Endodermal cell (in vitro differentiated cells): ENCODE measurements at regions not wholly inside any gene's neighbourhood (a gene's known extent, or its start where the extent isn't known, plus 50 kb on each side); places are given as distances from the start of the nearest gene placed in this dataset.

ENCODE experiments used
- DNase-seq: peaks from one replicate; pipeline ENCODE4 v3.0.0-alpha.2; 2017
- H3K27ac ChIP-seq: 2 replicates; pipeline ENCODE4 v1.5.1; 2013; ENCODE audit warnings: mild to moderate bottlenecking, low read depth, low read length, moderate library complexity
- H3K27me3 ChIP-seq: 2 replicates; pipeline ENCODE4 v1.6.1; 2013; ENCODE audit warnings: mild to moderate bottlenecking, low read length, moderate library complexity; ENCODE audit not compliant: insufficient read depth, control insufficient read depth, poor library complexity, severe bottlenecking
- H3K36me3 ChIP-seq: 2 replicates; pipeline ENCODE4 v1.7.0; 2013; ENCODE audit warnings: mild to moderate bottlenecking, low read length, moderate library complexity; ENCODE audit not compliant: control insufficient read depth, insufficient read depth
- H3K4me1 ChIP-seq: one replicate; pipeline ENCODE4 v1.7.0; 2013; ENCODE audit warnings: low read length; ENCODE audit not compliant: control insufficient read depth, insufficient read depth
- H3K4me3 ChIP-seq: 2 replicates; pipeline ENCODE4 v1.5.1; 2013; ENCODE audit warnings: mild to moderate bottlenecking, low read length, moderate library complexity
- H3K9ac ChIP-seq: 2 replicates; pipeline ENCODE4 v1.6.1; 2013; ENCODE audit warnings: mild to moderate bottlenecking, low read length, moderate library complexity; ENCODE audit not compliant: poor library complexity, severe bottlenecking; ENCODE audit errors: extremely low read depth
- H3K9me3 ChIP-seq: 2 replicates; pipeline ENCODE4 v1.6.1; 2013; ENCODE audit warnings: mild to moderate bottlenecking, low read length, moderate library complexity; ENCODE audit not compliant: control insufficient read depth
- H3K27ac Mint-ChIP-seq: 2 replicates; pipeline ENCODE4 v1.8.0; 2020; ENCODE audit warnings: mixed read lengths
- H3K27me3 Mint-ChIP-seq: 2 replicates; pipeline ENCODE4 v1.8.0; 2021; ENCODE audit warnings: mild to moderate bottlenecking, mixed read lengths; ENCODE audit not compliant: insufficient read depth
- H3K36me3 Mint-ChIP-seq: 2 replicates; pipeline ENCODE4 v1.8.0; 2020; ENCODE audit warnings: low read depth, mixed read lengths
- H3K4me1 Mint-ChIP-seq: 2 replicates; pipeline ENCODE4 v1.8.0; 2020; ENCODE audit warnings: mixed read lengths
- H3K4me3 Mint-ChIP-seq: 2 replicates; pipeline ENCODE4 v1.8.0; 2020; ENCODE audit warnings: mild to moderate bottlenecking, moderate library complexity, mixed read lengths
- H3K9me3 Mint-ChIP-seq: 2 replicates; pipeline ENCODE4 v1.8.0; 2020; ENCODE audit warnings: mild to moderate bottlenecking, mixed read lengths
- CTCF ChIP-seq: fragments of 200-600 bp; sonication (generic); conservative IDR thresholded peaks from 2 replicates; pipeline ENCODE4 v1.5.0; 2021; ENCODE audit warnings: antibody characterized with exemption, mild to moderate bottlenecking
- whole genome bisulfite sequencing, 2 experiments: methylation state at CpG; one replicate each; pipeline versions ENCODE4 v1.1.5 to v1.1.7; 2013; ENCODE audit warnings: missing lambda C conversion rate in 2 of 2, mixed read lengths in 1 of 2; ENCODE audit not compliant: insufficient coverage in 1 of 2, insufficient read length in 1 of 2; 5-methylcytosine and 5-hydroxymethylcytosine counted together

- H3K27ac Mint-ChIP-seq: no peak overlapping the region
- no peaks in the 10 kb centered on the region for H3K9me3 Mint-ChIP-seq
- Histone ChIP-seq H3K4me3 (no peak overlapping the region), H3K4me1 (no peaks in the 10 kb centered on the region), H3K27me3 (no peaks in the 10 kb centered on the region), H3K9me3 (no peaks in the 10 kb centered on the region), H3K36me3 (no peaks in the 10 kb centered on the region), H3K27ac (no peak overlapping the region), H3K9ac (no peak overlapping the region)
- no peak for DNase-seq
- no peak overlapping the region for H3K4me3 Mint-ChIP-seq
- H3K36me3 Mint-ChIP-seq: no peaks in the 10 kb centered on the region
- H3K27me3 Mint-ChIP-seq: peaks cover 6% of the 10 kb centered on the region
- WGBS, 2 experiments: 98% methylated on average over 4 of the region's 4 CpGs; no CpG with 5 or more reads in 1 of the 2 experiments
- H3K4me1 Mint-ChIP-seq: no peaks in the 10 kb centered on the region
- no peak for TF ChIP-seq CTCF
These were observed 145.7 kb upstream of the AHR start for GRCh38 chr7:17152721-17153120.

- no peak overlapping the region for H3K27ac ChIP-seq
- H3K27me3 ChIP-seq: no peaks in the 10 kb centered on the region
- no peak overlapping the region for H3K4me3 ChIP-seq
- peaks cover 6% of the 10 kb centered on the region for H3K27me3 Mint-ChIP-seq
- no peaks in the 10 kb centered on the region for H3K36me3 ChIP-seq
- no peaks in the 10 kb centered on the region for H3K4me1 Mint-ChIP-seq
- WGBS, 2 experiments: 89 to 100% methylated on average over 1 to 3 of the region's 3 CpGs
- no peaks in the 10 kb centered on the region for H3K4me1 ChIP-seq
- no peak overlapping the region for H3K9ac ChIP-seq
- no peak for TF ChIP-seq CTCF
- no peaks in the 10 kb centered on the region for H3K36me3 Mint-ChIP-seq
- no peak for DNase-seq
- H3K4me3 Mint-ChIP-seq: no peak overlapping the region
- H3K9me3 ChIP-seq: no peaks in the 10 kb centered on the region
- H3K27ac Mint-ChIP-seq: no peak overlapping the region
- no peaks in the 10 kb centered on the region for H3K9me3 Mint-ChIP-seq
These were observed 144.9 kb upstream of the AHR start for GRCh38 chr7:17153536-17153935.

GRCh38 chr7:17155529-17155928 lies 142.9 kb upstream of the AHR start:
- Histone ChIP-seq H3K4me3 (no peak overlapping the region), H3K9ac (no peak overlapping the region), H3K27me3 (no peaks in the 10 kb centered on the region), H3K9me3 (no peaks in the 10 kb centered on the region), H3K27ac (no peak overlapping the region), H3K4me1 (no peaks in the 10 kb centered on the region), H3K36me3 (no peaks in the 10 kb centered on the region)
- H3K36me3 Mint-ChIP-seq: no peaks in the 10 kb centered on the region
- no peak for DNase-seq
- no peaks in the 10 kb centered on the region for H3K9me3 Mint-ChIP-seq
- H3K4me3 Mint-ChIP-seq: no peak overlapping the region
- peaks cover 6% of the 10 kb centered on the region for H3K27me3 Mint-ChIP-seq
- no peak overlapping the region for H3K27ac Mint-ChIP-seq
- TF ChIP-seq CTCF: no peak
- H3K4me1 Mint-ChIP-seq: no peaks in the 10 kb centered on the region
